RWPE2 (cell line): ENCODE measurements at regions not wholly inside any gene's neighbourhood (a gene's known extent, or its start where the extent isn't known, plus 50 kb on each side); places are given as distances from the start of the nearest gene placed in this dataset.
"Not testable (repeated sequence)": the region's sequence is repeated elsewhere in the genome, so short reads cannot be mapped to it uniquely, and the experiment has no call there.

Source experiments
- ATAC-seq: fragments of 200-7000 bp; cut with Tn5 transposase; 3 replicates; pipeline ENCODE4 v1.9.1; 2021; ENCODE audit warnings: low read depth
- DNase-seq: peaks from one replicate; pipeline ENCODE4 v3.0.0-alpha.2; 2020; ENCODE audit warnings: low spot score
- H3K27ac ChIP-seq: fragments of 450-650 bp; 2 replicates; pipeline ENCODE4 v1.5.1; 2017; ENCODE audit warnings: mild to moderate bottlenecking; ENCODE audit not compliant: poor library complexity, severe bottlenecking
- H3K27me3 ChIP-seq: fragments of 250-450 bp; sonication (Bioruptor Pico); 2 replicates; pipeline ENCODE4 v1.5.1; 2021; ENCODE audit warnings: mild to moderate bottlenecking, moderate library complexity; ENCODE audit not compliant: insufficient read depth, poor library complexity, severe bottlenecking
- H3K36me3 ChIP-seq: fragments of 250-450 bp; sonication (Bioruptor Pico); 2 replicates; pipeline ENCODE4 v1.5.1; 2020; ENCODE audit warnings: low read depth, mild to moderate bottlenecking, moderate library complexity
- H3K4me1 ChIP-seq: fragments of 250-450 bp; sonication (Bioruptor Pico); 2 replicates; pipeline ENCODE4 v1.5.1; 2021; ENCODE audit warnings: mild to moderate bottlenecking, moderate library complexity; ENCODE audit not compliant: insufficient read depth, poor library complexity, severe bottlenecking
- H3K4me3 ChIP-seq: fragments of 250-450 bp; sonication (Bioruptor Pico); 2 replicates; pipeline ENCODE4 v1.5.1; 2021; ENCODE audit warnings: mild to moderate bottlenecking, moderate library complexity; ENCODE audit not compliant: severe bottlenecking
- H3K9me3 ChIP-seq: fragments of 250-450 bp; sonication (Bioruptor Pico); 2 replicates; pipeline ENCODE4 v1.5.1; 2021; ENCODE audit warnings: mild to moderate bottlenecking, moderate library complexity; ENCODE audit not compliant: severe bottlenecking
- CTCF ChIP-seq: fragments of 450-650 bp; IDR thresholded peaks from one replicate; pipeline ENCODE4 v1.5.1; 2017; ENCODE audit warnings: mild to moderate bottlenecking, moderate library complexity; ENCODE audit not compliant: poor library complexity, severe bottlenecking

- ATAC-seq (no peak), DNase-seq (no peak)
- no peaks in the 10 kb centered on the region for H3K9me3 ChIP-seq
- H3K27me3 ChIP-seq, result no peaks in the 10 kb centered on the region
- no peak overlapping the region for H3K4me3 ChIP-seq
- no peak for TF ChIP-seq CTCF
- no peak overlapping the region for H3K27ac ChIP-seq
- no peaks in the 10 kb centered on the region for H3K4me1 ChIP-seq
- H3K36me3 ChIP-seq, result no peaks in the 10 kb centered on the region
Observed at GRCh38 chr9:38246833-38247232, 145.7 kb upstream of the ALDH1B1 start.

- H3K36me3 ChIP-seq, result no peaks in the 10 kb centered on the region
- H3K4me3 ChIP-seq, result no peak overlapping the region
- no peak overlapping the region for H3K27ac ChIP-seq
- no peaks in the 10 kb centered on the region for H3K4me1 ChIP-seq
- no peaks in the 10 kb centered on the region for H3K27me3 ChIP-seq
- TF ChIP-seq CTCF, result no peak
- ATAC-seq, result no peak
- no peak for DNase-seq
- H3K9me3 ChIP-seq, result no peaks in the 10 kb centered on the region
Observed at GRCh38 chr9:38244971-38245370, 147.5 kb upstream of the ALDH1B1 start.

GRCh38 chr9:38243993-38244392, 148.5 kb upstream of the ALDH1B1 start:
- no peak for TF ChIP-seq CTCF
- Histone ChIP-seq H3K4me1 (no peaks in the 10 kb centered on the region), H3K27me3 (no peaks in the 10 kb centered on the region), H3K9me3 (no peaks in the 10 kb centered on the region), H3K4me3 (no peak overlapping the region), H3K36me3 (no peaks in the 10 kb centered on the region), H3K27ac (no peak overlapping the region)
- DNase-seq (no peak), ATAC-seq (no peak)

GRCh38 chr9:38242151-38242550, 150.4 kb upstream of the ALDH1B1 start:
- ATAC-seq, DNase-seq: not testable (repeated sequence)

GRCh38 chr9:38240051-38240450, 152.5 kb upstream of the ALDH1B1 start:
- Histone ChIP-seq H3K4me1 (no peaks in the 10 kb centered on the region), H3K36me3 (no peaks in the 10 kb centered on the region), H3K9me3 (no peaks in the 10 kb centered on the region), H3K4me3 (no peak overlapping the region), H3K27ac (no peak overlapping the region), H3K27me3 (no peaks in the 10 kb centered on the region)
- no peak for ATAC-seq
- TF ChIP-seq CTCF, result no peak
- DNase-seq, result no peak

More at GRCh38 chr9:38242151-38242550, 150.4 kb upstream of the ALDH1B1 start:
- H3K4me3 ChIP-seq, H3K27me3 ChIP-seq, H3K27ac ChIP-seq, H3K36me3 ChIP-seq, H3K9me3 ChIP-seq, H3K4me1 ChIP-seq: not testable (repeated sequence)
